GM12874 (cell line): ENCODE measurements at regions not wholly inside any gene's neighbourhood (a gene's known extent, or its start where the extent isn't known, plus 50 kb on each side); places are given as distances from the start of the nearest gene placed in this dataset.

Experiments used
- CTCF ChIP-seq: IDR thresholded peaks from 2 replicates; pipeline ENCODE4 v1.5.1; 2011; ENCODE audit warnings: low read depth, mild to moderate bottlenecking, control low read depth, low read length, moderate library complexity; ENCODE audit not compliant: insufficient read depth

- no peak for TF ChIP-seq CTCF
These were observed 137.8 kb downstream of the TTLL2 start for GRCh38 chr6:167462514-167463312.

DNA sequence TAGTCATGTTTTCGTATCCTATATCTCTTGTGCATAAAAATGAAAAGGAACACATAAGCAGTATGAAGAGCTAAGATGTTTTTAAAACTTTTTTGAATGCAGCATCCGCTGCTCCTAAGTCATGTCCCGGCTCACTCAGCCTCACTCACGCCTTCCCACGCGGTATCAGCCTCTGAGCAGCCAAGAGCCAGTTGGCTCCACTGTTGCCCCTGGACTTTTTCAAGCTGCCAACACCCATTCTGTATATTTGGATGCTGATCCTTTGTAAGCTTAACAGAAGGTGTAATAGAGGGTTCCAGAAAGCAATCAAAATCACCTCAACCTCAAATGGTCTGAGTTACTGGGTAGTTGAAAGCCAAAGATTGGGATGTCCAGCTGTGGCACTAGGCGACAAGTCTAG, 139.3 kb downstream of the TTLL2 start:
- TF ChIP-seq CTCF, result no peak

GRCh38 chr6:167465482-167465881, 140.6 kb downstream of the TTLL2 start:
- TF ChIP-seq CTCF, result no peak

DNA sequence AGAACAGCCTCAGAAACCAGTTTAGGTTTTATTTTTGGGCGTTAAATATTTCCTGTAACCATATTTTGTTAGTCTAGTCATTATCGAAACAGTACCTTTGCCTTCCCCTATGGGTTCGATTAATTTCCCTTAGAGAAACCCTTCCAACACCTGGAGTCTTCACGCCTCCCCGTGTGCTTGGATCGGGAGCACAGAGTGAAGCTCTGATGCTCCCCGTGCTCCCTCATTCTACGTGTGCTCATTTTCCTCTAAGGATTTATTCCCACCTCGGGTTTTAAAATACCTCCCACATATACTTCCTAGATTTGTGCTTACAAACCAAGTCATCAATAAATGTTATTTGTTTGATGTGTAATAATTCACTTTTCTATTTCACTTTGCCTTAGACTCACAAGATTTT, 142.4 kb downstream of the TTLL2 start:
- no peak for TF ChIP-seq CTCF

DNA sequence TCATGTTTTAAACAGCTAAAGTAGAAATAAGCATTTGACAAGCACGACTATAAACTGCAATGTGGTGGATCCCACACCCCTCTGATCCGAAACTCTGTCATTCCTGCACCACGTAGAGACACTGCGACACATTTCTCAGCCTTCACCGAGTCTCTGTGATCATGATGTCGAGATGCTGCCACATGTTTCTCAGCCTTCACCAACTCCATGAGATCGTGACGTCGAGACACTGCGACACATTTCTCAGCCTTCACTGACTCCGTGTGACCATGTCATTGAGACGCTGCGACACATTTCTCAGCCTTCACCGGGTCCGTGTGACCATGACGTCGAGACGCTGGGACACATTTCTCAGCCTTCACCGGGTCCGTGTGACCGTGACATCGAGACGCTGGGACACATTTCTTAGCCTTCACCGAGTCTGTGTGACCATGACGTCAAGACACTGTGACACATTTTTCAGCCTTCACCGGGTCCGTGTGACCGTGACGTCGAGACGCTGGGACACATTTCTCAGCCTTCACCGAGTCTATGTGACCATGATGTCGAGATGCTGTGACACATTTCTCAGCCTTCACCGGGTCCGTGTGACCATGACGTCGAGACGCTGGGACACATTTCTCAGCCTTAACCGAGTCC, 143.0 kb downstream of the TTLL2 start:
- TF ChIP-seq CTCF, result no peak

DNA sequence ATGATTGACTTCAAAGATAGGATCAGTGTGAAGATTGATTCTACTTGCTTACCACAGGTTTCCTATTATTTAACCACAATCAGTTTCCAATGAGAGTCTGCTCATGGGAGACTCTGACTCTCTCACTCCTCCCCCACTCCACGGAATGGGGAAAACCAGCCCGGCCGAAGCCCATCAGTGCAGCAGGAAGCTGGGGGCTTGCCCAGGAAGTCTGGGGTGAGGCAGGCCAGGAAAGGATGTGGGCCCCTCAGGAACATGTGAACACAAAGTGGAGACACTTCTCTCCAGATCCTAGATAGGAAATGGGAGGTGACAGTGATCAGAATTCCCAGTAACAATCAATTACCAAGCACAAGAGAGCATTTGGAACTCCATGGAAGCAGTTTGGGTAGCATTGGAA, 144.2 kb downstream of the TTLL2 start:
- TF ChIP-seq CTCF, result no peak

DNA sequence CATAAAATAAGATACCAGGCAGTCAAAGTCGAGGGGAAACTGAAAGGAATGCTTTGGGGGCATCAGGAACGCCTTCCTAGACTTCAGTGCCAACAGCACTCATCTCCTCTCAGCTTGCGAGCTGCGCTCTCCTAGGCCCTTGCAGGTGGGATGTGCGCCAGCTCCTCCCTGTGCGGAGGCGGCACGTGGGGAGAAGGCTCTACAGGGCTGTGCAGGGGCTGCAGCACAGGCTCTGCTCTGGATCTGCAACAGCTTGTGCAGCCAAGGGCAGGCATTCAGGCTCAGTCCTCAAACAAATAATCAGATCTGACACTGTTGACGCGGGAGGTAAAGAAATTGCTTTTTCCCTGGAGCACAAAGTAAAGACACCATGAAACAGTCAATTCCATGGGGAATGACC, 144.8 kb downstream of the TTLL2 start:
- TF ChIP-seq CTCF, result no peak
